GM21526 (cell line): ENCODE measurements at regions not wholly inside any gene's neighbourhood (a gene's known extent, or its start where the extent isn't known, plus 50 kb on each side); places are given as distances from the start of the nearest gene placed in this dataset.
"Not testable (repeated sequence)": the region's sequence is repeated elsewhere in the genome, so short reads cannot be mapped to it uniquely, and the experiment has no call there.

Experiments
- ATAC-seq: cut with Tn5 transposase; IDR thresholded peaks from one replicate; pipeline ENCODE4 v1.9.1; 2021; ENCODE audit warnings: moderate library complexity; ENCODE audit not compliant: unreplicated experiment, low FRiP score

- no peak for ATAC-seq
Measured at GRCh38 chr3:145429546-145429945, 731.4 kb downstream of the PLOD2 start.

GRCh38 chr3:145448436-145448835 is 712.5 kb downstream of the PLOD2 start:
- no peak for ATAC-seq

GRCh38 chr3:145450018-145450682 is 710.8 kb downstream of the PLOD2 start:
- ATAC-seq, result no peak

- no peak for ATAC-seq
Measured at GRCh38 chr3:145457825-145458552, 703.0 kb downstream of the PLOD2 start.

- ATAC-seq, result not testable (repeated sequence)
Measured at GRCh38 chr3:145459681-145460080, 701.3 kb downstream of the PLOD2 start.

- ATAC-seq, result no peak
Measured at GRCh38 chr3:145471976-145472375, 689.0 kb downstream of the PLOD2 start.

- not testable (repeated sequence) for ATAC-seq
Measured at GRCh38 chr3:145482735-145483134, 678.2 kb downstream of the PLOD2 start.

GRCh38 chr3:145483992-145484391 is 677.0 kb downstream of the PLOD2 start:
- no peak for ATAC-seq

GRCh38 chr3:145489011-145489410 is 672.0 kb downstream of the PLOD2 start:
- no peak for ATAC-seq

GRCh38 chr3:145490088-145491048 is 670.6 kb downstream of the PLOD2 start:
- no peak for ATAC-seq

GRCh38 chr3:145492456-145492855 is 668.5 kb downstream of the PLOD2 start:
- no peak for ATAC-seq

GRCh38 chr3:145517416-145517815 is 643.6 kb downstream of the PLOD2 start:
- not testable (repeated sequence) for ATAC-seq

- ATAC-seq, result no peak
Measured at GRCh38 chr3:145518639-145519038, 642.3 kb downstream of the PLOD2 start.

GRCh38 chr3:145519398-145520047 is 641.5 kb downstream of the PLOD2 start:
- ATAC-seq, result no peak

- ATAC-seq, result no peak
Measured at GRCh38 chr3:145522179-145522578, 638.8 kb downstream of the PLOD2 start.

- no peak for ATAC-seq
Measured at GRCh38 chr3:145522893-145523651, 637.9 kb downstream of the PLOD2 start.

- no peak for ATAC-seq
Measured at GRCh38 chr3:145531548-145531947, 629.4 kb downstream of the PLOD2 start.

- ATAC-seq, result no peak
Measured at GRCh38 chr3:145533696-145534095, 627.3 kb downstream of the PLOD2 start.

GRCh38 chr3:145536461-145536860 is 624.5 kb downstream of the PLOD2 start:
- no peak for ATAC-seq

- ATAC-seq, result no peak
Measured at GRCh38 chr3:145550522-145550921, 610.5 kb downstream of the PLOD2 start.
